ENCODE measurements at regions not wholly inside any gene's neighbourhood (a gene's known extent, or its start where the extent isn't known, plus 50 kb on each side); places are given as distances from the start of the nearest gene placed in this dataset.

DNA sequence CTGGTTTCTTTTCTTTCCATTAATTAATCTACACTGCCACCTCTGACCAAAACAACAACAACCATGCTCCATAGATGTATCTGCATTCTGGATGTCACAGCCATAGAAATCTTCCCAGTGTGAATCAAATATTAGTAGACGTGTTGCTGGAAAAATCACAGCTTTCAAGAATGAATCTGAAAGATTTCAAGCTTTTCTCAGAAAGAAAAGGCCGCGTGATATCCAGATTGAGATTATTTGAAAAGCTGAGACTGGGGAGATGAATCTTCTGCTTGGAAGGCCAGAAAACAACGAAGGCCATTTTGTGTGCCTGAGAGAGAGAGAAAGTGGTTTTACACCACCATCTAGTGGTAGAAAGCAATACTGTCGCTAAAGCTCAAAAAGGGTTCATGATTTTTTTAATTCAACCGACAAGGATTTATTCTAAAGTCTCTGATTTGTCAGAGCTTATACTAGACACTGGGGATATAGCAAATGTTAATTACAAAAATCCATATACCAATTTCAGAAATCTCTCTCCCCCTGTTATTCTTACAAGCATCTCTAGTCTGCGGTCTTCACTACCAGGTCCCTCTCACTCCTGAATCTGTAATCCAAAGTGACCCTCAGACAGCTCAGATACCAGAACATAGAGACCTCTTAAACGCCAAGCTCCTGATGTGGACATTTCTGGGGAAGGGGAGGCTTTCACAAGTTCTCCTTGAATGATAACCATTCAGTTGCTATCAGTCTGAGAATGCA lies 87.5 kb upstream of the SGIP1 start:
- Histone ChIP-seq H3K27me3 (ENCODE audit: insufficient read depth, poor library complexity, severe bottlenecking) (no peaks in the 10 kb centered on the region), H3K4me3 (ENCODE audit: severe bottlenecking) (no peak overlapping the region), H3K4me1 (ENCODE audit: insufficient read depth, poor library complexity, severe bottlenecking) (no peaks in the 10 kb centered on the region), H3K27ac (ENCODE audit: poor library complexity, severe bottlenecking) (no peak overlapping the region), H3K9me3 (ENCODE audit: severe bottlenecking) (no peaks in the 10 kb centered on the region), H3K36me3 (ENCODE audit: low read depth) (no peaks in the 10 kb centered on the region)
- DNase-seq (ENCODE audit: low spot score), result no peak
- ATAC-seq (ENCODE audit: low read depth), result peak; percentile 42; the same call in 2 of the 3 replicates
- TF ChIP-seq, protein P1, sequence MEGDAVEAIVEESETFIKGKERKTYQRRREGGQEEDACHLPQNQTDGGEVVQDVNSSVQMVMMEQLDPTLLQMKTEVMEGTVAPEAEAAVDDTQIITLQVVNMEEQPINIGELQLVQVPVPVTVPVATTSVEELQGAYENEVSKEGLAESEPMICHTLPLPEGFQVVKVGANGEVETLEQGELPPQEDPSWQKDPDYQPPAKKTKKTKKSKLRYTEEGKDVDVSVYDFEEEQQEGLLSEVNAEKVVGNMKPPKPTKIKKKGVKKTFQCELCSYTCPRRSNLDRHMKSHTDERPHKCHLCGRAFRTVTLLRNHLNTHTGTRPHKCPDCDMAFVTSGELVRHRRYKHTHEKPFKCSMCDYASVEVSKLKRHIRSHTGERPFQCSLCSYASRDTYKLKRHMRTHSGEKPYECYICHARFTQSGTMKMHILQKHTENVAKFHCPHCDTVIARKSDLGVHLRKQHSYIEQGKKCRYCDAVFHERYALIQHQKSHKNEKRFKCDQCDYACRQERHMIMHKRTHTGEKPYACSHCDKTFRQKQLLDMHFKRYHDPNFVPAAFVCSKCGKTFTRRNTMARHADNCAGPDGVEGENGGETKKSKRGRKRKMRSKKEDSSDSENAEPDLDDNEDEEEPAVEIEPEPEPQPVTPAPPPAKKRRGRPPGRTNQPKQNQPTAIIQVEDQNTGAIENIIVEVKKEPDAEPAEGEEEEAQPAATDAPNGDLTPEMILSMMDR (IDR thresholded peaks at IDR 0.05; ENCODE audit: poor library complexity, severe bottlenecking), result peak; percentile 87

DNA sequence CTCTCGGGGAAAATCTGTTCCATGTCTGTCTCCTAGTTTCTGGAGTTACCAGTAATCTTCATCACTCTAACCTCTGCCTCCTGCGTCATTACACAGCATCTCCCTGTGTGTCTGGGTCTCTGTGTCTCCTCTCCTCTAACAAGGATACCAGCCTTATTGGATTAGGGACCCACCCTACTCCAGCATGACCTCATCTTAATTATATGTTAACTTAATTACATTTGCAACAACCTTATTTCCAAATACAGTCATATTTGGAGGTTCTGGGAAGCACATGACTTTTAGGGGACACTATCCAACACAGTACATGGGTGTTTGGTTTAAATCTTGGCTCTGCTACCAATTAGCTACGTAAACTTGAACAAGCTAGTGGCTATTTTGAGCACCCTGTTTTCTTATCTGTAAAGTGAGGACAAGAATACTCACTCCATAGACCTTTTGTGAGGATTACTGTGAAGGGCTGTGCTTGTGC lies 83.9 kb upstream of the SGIP1 start:
- no peaks in the 10 kb centered on the region for H3K27me3 ChIP-seq (ENCODE audit: insufficient read depth, poor library complexity, severe bottlenecking)
- H3K27ac ChIP-seq (ENCODE audit: poor library complexity, severe bottlenecking), result no peak overlapping the region
- DNase-seq (ENCODE audit: low spot score), result no peak
- TF ChIP-seq, protein P1 (IDR thresholded peaks at IDR 0.05; ENCODE audit: poor library complexity, severe bottlenecking), result no peak
- H3K9me3 ChIP-seq (ENCODE audit: severe bottlenecking), result no peaks in the 10 kb centered on the region
- H3K36me3 ChIP-seq (ENCODE audit: low read depth), result no peaks in the 10 kb centered on the region
- no peak for ATAC-seq (ENCODE audit: low read depth)
- no peaks in the 10 kb centered on the region for H3K4me1 ChIP-seq (ENCODE audit: insufficient read depth, poor library complexity, severe bottlenecking)
- H3K4me3 ChIP-seq (ENCODE audit: severe bottlenecking), result no peak overlapping the region

DNA sequence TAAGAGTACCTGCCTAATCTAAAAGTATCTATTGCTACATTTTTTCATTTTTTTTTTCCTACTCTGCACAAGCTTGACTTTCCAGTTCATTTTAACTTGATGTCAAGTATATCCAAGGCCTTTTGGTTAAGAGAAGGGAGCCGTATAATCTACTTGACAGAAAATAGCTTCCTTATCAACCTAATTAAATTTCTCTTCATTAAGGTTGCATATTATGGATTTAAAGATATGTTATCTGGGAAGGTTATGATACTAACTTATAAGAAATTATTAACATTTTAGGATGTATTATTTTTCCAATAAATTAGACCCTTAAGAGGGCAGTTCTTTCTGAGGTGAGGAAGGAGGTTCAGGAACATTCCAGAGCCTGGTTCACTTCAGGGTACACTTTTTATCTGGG lies 83.1 kb upstream of the SGIP1 start:
- no peak for DNase-seq (ENCODE audit: low spot score)
- no peak for ATAC-seq (ENCODE audit: low read depth)
- Histone ChIP-seq H3K27ac (ENCODE audit: poor library complexity, severe bottlenecking) (no peak overlapping the region), H3K4me3 (ENCODE audit: severe bottlenecking) (no peak overlapping the region), H3K9me3 (ENCODE audit: severe bottlenecking) (no peaks in the 10 kb centered on the region), H3K4me1 (ENCODE audit: insufficient read depth, poor library complexity, severe bottlenecking) (no peaks in the 10 kb centered on the region), H3K36me3 (ENCODE audit: low read depth) (no peaks in the 10 kb centered on the region), H3K27me3 (ENCODE audit: insufficient read depth, poor library complexity, severe bottlenecking) (no peaks in the 10 kb centered on the region)
- TF ChIP-seq, protein P1 (IDR thresholded peaks at IDR 0.05; ENCODE audit: poor library complexity, severe bottlenecking), result no peak

DNA sequence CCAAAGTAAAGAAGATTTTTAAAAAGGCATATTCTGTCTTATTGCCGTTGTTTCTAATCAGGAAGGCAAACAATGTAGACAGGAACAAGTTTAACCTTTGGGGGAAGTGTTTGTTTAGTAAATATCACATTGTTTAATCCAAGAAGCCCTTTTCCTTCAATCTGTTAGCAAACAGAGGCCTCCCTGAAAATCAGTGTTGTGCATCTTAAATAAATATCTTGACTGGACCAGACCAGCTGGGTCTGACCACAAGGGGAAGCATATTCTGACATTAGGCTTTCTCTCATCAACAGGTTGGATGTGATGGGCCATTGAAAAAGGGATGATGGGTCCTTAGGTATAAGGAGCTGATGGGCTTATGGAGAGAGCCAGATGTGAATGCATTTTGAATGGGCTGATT lies 81.8 kb upstream of the SGIP1 start:
- Histone ChIP-seq H3K27ac (ENCODE audit: poor library complexity, severe bottlenecking) (no peak overlapping the region), H3K36me3 (ENCODE audit: low read depth) (no peaks in the 10 kb centered on the region), H3K4me1 (ENCODE audit: insufficient read depth, poor library complexity, severe bottlenecking) (no peaks in the 10 kb centered on the region), H3K9me3 (ENCODE audit: severe bottlenecking) (no peaks in the 10 kb centered on the region), H3K4me3 (ENCODE audit: severe bottlenecking) (no peak overlapping the region), H3K27me3 (ENCODE audit: insufficient read depth, poor library complexity, severe bottlenecking) (no peaks in the 10 kb centered on the region)
- no peak for ATAC-seq (ENCODE audit: low read depth)
- no peak for DNase-seq (ENCODE audit: low spot score)
- TF ChIP-seq, protein P1 (IDR thresholded peaks at IDR 0.05; ENCODE audit: poor library complexity, severe bottlenecking), result peak; percentile 29

DNA sequence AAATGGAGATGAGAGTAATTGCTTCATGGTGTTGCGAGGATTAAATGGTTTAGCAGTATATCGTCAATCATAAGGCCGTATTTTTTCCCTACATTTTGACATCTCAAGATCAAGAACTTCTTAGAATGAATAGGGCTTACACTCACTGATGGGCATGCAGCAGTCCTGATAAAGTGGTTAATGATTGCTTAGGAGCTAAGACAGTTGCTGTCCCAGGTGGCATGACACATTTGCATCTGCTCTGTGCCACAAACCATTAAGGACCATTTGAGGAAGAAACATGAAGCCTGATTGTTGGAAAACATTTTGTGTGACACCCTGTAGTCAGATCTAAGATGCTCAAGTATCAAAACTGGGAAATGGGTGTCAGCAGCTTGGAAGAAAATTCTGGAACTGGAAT lies 81.0 kb upstream of the SGIP1 start:
- Histone ChIP-seq H3K36me3 (ENCODE audit: low read depth) (no peaks in the 10 kb centered on the region), H3K4me3 (ENCODE audit: severe bottlenecking) (no peak overlapping the region), H3K9me3 (ENCODE audit: severe bottlenecking) (no peaks in the 10 kb centered on the region), H3K27me3 (ENCODE audit: insufficient read depth, poor library complexity, severe bottlenecking) (no peaks in the 10 kb centered on the region), H3K27ac (ENCODE audit: poor library complexity, severe bottlenecking) (no peak overlapping the region), H3K4me1 (ENCODE audit: insufficient read depth, poor library complexity, severe bottlenecking) (no peaks in the 10 kb centered on the region)
- no peak for ATAC-seq (ENCODE audit: low read depth)
- no peak for DNase-seq (ENCODE audit: low spot score)
- TF ChIP-seq, protein P1 (IDR thresholded peaks at IDR 0.05; ENCODE audit: poor library complexity, severe bottlenecking), result no peak

All from RWPE2 (cell line).